Stromal cell of bone marrow (primary cell): ENCODE measurements at regions not wholly inside any gene's neighbourhood (a gene's known extent, or its start where the extent isn't known, plus 50 kb on each side); places are given as distances from the start of the nearest gene placed in this dataset.
"Not testable (repeated sequence)": the region's sequence is repeated elsewhere in the genome, so short reads cannot be mapped to it uniquely, and the experiment has no call there.

ENCODE experiments used
- DNase-seq: peaks from one replicate; pipeline ENCODE4 v3.0.0-alpha.2; 2012; ENCODE audit warnings: low read depth

- no peak for DNase-seq
Measured at GRCh38 chr14:28820677-28821076, 54.1 kb downstream of the FOXG1 start.

DNA sequence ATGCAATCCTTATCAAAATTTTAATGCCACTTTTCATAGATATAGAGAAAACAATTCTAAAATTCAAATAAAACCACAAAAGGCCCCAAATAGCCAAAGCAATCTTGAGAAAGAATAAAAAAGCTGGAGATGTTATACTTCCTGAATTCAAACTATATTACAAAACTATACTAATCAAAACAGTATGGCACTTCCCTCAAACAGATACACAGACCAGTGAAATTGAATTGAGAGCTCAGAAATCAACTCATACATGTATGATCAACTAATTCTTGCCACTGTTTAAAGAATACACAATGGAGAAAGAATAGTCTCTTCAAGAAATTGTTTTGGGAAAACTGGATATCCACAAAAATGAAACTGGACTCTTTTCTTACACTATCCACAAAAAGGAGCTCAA lies 55.4 kb downstream of the FOXG1 start:
- DNase-seq = no peak

DNA sequence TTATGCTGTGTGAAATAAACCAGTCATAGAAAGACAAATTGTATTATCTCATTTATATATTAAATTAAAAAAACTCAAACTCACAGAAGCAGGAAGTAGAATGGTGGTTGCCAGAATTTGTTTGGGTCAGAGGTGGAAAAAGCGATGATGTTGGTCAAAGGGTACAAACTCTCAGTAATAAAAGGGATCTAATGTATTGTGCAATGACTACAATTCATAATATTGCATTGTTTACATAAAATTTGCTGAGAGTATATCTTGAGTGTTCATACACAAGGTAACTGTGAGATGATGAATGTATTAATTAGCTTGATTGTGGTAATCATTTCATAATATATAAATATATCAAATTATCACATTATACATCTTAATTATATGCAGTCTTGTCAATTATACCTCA lies 56.7 kb downstream of the FOXG1 start:
- no peak for DNase-seq

DNA sequence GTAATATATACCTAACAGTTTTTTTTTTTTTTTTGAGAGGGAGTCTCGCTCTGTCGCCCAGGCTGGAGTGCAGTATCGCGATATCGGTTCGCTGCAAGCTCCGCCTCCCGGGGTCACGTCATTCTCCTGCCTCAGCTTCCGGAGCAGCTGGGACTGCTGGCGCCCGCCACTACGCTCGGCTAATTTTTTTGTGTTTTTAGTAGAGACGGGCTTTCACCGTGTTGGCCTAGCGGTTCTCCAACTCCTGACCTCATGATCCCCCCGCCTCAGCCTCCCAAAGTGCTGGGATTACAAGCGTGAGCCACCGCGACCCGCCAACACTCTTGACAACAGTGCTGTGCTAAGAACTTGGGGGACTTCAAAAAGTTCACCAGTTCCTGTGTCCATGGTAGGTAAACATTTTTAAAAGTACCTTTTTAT lies 63.5 kb downstream of the FOXG1 start:
- no peak for DNase-seq

DNA sequence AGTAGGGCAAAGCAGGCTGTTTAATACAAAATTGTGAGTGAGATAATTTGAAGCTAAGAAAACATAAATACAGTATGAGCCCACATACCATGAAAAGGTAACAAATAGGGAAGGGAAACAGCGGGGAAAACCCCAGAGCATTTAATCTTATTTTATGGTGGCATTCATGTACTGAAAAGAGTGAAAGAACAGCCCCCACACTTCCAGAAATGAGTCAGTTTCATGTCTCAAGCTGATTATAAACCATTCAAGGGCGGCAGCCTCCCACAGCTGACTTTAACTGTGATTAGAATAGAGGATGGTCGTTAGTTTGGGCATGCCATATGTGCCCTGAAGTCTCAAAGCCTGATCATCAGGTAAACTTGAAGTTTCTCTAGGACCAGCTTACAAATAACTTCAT lies 64.5 kb downstream of the FOXG1 start:
- DNase-seq = no peak

DNA sequence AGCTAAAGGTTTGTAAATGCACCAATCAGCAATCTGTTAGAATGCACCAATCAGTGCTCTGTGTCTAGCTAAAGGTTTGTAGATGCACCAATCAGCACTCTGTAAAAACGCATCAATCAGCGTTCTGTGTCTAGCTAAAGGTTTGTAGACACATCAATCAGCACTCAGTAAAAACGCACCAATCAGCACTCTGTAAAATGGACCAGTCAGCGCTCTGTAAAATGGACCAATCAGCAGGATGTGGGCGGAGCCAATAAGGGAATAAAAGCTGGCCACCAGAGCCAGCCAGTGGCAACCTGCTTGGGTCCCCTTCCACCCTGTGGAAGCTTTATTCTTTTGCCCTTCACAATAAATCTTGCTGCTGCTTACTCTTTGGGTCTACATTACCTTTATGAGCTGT lies 76.0 kb downstream of the FOXG1 start:
- not testable (repeated sequence) for DNase-seq

GRCh38 chr14:28867571-28867970 lies 101.0 kb downstream of the FOXG1 start:
- no peak for DNase-seq

- DNase-seq = no peak
Measured at GRCh38 chr14:28870033-28870564, 103.5 kb downstream of the FOXG1 start.

DNA sequence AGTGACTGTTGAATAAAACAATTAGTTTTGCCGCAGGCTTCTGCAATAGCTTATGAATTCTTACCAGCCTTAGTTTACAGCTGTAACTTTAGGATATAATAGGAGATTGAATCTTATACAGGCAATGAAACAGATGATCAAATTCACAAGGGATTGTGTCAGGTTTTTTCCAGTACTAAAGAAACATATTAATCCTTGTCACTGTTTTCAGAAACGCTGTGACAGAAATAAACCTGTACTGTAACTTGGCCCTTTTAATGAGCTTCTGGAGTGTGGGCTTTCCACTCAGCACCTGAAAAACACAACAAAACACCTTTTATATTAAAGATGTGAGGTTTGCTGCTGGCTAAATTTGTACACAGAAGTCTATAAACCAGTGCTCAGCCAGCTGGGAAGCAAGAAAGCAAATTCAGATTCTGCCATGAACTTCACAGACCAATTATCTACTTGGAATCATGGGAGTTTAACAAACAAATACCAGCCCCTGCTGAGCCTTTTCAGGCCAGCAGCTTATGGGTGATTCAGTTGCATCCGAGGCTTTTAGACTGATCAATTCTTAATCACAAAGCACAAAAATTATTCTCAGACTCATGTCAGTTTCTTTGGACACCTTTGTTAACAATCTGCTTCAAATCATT lies 109.5 kb downstream of the FOXG1 start:
- DNase-seq = no peak

GRCh38 chr14:28876572-28876945 lies 110.0 kb downstream of the FOXG1 start:
- DNase-seq = no peak

DNA sequence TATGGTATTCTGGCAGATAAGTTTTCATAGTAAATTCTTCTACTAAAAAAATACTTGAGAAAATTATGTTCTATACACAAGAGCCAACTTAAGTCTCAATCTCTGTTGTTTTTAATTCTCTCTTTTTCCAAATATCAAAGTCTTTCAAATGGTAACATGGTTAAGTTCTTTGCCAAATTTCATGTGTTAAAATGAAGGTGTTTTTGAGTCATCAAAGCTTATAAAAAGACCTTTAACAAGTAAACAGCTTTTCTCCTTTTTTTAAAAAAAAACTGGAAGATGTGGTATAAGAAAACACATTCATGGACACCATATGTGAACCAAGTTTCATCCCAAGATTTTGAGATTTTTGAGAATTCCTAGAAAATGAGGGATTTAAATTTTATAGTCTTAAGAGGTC lies 111.3 kb downstream of the FOXG1 start:
- DNase-seq = no peak

- DNase-seq = no peak
Measured at GRCh38 chr14:28879573-28879996, 113.0 kb downstream of the FOXG1 start.

- DNase-seq = no peak
Measured at GRCh38 chr14:28886940-28887339, 120.4 kb downstream of the FOXG1 start.

GRCh38 chr14:28895389-28895788 lies 128.8 kb downstream of the FOXG1 start:
- no peak for DNase-seq

DNA sequence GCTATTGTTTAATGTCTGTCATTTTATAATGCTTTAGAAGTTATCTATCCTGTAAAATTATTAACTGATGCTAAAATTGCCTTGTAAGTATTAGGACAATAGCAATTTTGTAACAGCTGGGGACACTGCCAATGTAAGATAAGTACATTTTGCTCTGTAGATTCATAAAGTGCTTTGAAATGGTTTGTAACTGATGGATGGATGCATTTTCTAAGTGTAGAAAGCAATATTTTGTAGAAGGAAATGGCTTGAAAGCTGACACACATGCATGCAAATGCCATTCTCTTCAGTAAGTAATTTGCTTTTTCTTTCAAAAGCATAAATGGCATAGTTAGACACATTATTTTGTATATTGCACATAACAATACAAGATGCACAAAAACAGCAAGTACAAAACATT lies 129.8 kb downstream of the FOXG1 start:
- no peak for DNase-seq

- no peak for DNase-seq
Measured at GRCh38 chr14:28901631-28902030, 135.0 kb downstream of the FOXG1 start.

- no peak for DNase-seq
Measured at GRCh38 chr14:28902930-28903329, 136.3 kb downstream of the FOXG1 start.

DNA sequence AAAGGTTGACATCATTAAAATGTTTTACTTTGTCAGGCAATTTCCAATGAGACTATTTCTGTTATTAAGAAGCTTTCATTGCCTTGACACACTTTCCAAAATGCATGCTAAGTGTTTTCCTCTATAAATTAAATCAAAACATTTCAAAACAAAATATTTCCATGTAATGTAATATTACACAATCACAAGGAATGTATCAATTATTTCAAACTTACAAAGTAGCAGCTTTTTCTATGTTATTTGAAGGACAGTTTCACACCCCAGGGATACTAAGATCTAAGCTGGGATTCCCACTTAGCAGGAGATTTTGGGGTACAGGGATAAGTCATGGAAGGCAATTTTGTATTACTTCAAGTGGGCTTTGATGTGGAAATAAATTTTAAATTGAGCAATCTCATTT lies 144.9 kb downstream of the FOXG1 start:
- no peak for DNase-seq

- no peak for DNase-seq
Measured at GRCh38 chr14:28913056-28913455, 146.5 kb downstream of the FOXG1 start.

DNA sequence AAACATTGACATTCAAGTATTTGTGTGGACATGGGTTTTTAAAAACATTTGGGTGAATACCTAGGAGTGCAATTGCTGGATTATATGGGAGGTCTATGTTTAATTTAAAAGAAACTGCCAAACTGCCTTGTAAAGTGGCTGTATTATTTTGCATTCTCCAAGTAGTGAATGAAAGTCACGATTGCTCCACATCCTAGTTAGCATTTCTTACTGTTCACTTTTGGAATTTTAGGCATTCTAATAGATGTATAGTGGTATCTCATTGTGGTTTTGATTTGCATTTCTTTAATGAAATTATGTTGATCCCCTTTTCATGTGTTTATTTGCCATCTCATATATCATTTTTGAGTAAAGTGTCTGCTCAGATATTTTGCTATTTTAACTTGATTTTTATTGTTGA lies 159.5 kb downstream of the FOXG1 start:
- no peak for DNase-seq

- DNase-seq = no peak
Measured at GRCh38 chr14:28931999-28932398, 165.4 kb downstream of the FOXG1 start.

DNA sequence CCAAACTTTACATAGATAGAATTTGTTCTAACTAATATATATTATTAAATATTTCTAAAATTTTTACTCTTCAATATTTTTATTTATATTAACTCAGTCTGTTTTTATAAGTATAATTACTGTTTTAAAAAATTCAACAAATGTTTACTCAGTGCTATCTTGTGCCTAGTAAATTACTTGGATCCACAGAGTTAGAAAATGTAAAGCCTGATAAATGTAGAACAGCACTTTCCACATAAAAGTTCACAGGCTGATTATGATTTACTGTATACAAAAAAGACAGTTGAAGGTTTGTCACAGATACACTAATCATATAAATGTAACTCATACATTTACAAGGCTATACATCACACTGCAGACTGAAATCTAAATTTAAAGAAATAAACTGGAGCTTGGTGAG lies 170.0 kb downstream of the FOXG1 start:
- no peak for DNase-seq

- no peak for DNase-seq
Measured at GRCh38 chr14:28941758-28942157, 175.2 kb downstream of the FOXG1 start.

GRCh38 chr14:28944605-28945004 lies 178.0 kb downstream of the FOXG1 start:
- DNase-seq = no peak
